GM04503 (cell line): ENCODE measurements at regions not wholly inside any gene's neighbourhood (a gene's known extent, or its start where the extent isn't known, plus 50 kb on each side); places are given as distances from the start of the nearest gene placed in this dataset.
A peak's percentile ranks its signal among the peaks of the same experiment; 100 is the strongest.

Experiments used
- DNase-seq: peaks from one replicate; pipeline ENCODE4 v3.0.0-alpha.2; 2012; ENCODE audit warnings: low read depth

DNA sequence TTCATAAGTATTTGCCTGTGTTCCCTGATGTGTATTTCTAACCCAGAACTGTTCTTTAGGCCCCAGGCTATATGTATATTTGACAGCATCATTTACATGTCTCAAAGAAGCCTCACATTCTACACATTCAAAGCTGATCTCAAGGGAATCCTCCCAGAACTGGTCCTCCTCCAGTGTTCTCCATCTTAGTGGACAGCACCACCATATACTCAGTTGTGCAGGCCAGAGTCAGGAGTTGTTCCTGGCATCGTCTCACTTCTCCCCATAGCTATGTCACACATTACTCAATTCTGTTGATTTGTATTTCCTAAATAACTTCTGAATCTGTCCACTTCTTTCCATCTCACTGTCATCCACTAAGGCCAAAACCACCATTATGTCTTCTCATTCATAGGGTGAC lies 82.8 kb upstream of the TRPC3 start:
- DNase-seq: no peak

GRCh38 chr4:122027203-122027602 lies 75.3 kb upstream of the TRPC3 start:
- no peak for DNase-seq

DNA sequence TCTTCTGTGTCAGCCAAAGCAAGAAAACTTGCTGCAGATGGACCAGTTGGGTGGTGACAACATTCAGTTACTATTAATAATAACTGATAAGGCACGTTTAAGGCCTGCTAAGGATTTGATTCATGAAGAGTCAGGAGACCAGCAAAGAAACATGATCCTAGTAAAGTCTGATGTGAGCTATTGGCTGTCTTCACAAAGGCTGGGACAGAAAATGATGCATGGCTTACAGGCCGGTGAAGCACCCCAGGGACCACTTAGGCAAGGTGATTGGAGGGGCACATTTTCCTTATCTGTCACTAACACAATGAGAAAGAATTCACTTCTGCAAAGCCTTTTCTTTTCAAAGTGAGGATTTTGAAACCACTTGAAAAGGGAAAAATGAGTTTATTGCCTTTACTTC lies 65.4 kb upstream of the TRPC3 start:
- no peak for DNase-seq

DNA sequence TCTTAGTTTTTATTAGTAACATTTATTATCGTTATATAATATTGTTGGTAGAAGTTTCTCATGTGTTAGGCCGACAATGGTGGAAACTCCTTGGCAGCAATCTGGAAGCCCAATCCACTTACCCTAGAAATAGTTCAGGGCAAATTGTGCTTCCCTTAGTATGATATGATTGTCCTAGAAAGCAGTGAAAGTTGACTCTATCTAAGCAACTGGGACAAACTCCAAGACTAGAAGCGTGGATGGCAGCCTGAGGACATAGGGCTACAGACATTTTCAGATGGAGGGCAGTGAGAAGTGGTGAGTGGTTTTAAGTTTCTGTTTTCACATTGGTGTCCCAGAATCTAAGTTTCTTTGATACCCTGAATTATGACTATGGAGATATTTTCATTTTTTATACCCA lies 63.3 kb upstream of the TRPC3 start:
- no peak for DNase-seq

- DNase-seq: peak; percentile 26
Measured at GRCh38 chr4:122012735-122013134, 60.9 kb upstream of the TRPC3 start.

GRCh38 chr4:122010610-122011009 lies 58.8 kb upstream of the TRPC3 start:
- no peak for DNase-seq

DNA sequence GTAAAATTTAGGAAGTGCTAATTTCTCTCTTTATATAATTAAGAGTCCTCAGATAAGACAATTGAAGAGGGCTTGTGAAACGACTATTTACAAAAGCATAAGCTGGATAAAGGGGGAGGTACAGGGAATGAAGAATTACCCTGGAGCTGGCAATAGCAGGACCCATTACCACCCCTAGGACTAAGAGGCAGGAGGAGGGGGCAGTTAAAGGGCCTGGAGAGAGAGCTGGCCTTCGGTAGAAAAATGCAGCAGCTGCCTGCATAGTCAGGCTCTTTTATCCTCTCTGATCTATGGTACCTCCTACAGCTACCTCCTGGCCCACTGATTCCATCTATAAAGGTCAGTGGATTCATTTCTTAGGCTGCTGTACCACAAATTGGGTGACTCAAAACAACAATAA lies 57.7 kb upstream of the TRPC3 start:
- no peak for DNase-seq

DNA sequence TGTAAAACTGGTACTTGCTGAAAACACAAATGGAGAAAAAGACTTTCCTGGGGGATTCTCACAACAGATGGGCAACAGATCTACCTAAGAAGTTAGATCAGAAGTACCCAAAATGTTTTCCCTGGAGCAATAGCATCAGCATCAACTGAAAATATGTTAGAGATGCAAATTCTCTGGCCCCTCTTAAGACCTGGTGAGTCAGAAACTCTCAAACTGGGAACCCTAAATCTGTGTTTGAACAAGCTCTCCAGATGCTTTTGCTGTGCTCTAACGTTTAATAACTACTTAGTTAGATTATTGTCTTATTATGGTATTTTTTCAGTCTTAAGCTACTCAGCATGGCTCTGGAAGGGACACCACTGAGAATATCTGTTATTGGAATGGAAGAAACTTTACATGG lies 55.2 kb upstream of the TRPC3 start:
- DNase-seq: no peak

DNA sequence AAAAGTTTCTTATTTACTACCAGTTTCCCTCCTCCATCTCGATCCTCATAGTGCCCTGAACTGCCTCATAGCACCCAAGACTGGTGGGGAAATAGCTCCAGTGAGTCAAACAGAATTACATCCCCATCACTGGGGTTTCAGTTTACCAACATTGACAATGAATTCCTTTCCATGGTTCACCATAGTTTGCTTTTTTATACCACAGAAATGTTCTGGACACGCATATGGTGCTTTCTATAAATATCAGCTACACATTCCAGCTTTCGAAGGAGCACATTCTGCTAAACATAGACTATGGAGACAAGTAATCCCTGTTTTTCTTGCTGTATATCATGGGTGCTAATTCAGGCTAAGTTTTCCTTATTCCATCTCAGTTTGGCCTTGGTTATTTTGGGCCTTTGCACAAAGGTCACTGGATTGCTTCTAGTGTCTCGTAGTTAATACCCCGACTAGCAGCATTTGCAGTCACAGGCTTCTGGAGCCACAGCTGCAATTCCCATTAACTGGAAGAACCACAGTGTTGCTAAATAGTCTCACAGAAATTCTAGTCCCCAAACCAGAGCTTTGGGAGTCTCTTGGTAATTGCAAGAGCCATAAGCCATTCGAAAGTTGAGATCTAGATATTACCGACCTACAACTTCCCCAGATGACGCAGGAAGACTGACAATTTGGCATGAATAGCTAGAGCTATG lies 53.4 kb upstream of the TRPC3 start:
- DNase-seq: peak; percentile 34

- no peak for DNase-seq
Measured at GRCh38 chr4:122003335-122003734, 51.5 kb upstream of the TRPC3 start.
